Astrocyte (in vitro differentiated cells and primary cell): ENCODE measurements at regions not wholly inside any gene's neighbourhood (a gene's known extent, or its start where the extent isn't known, plus 50 kb on each side); places are given as distances from the start of the nearest gene placed in this dataset.

ENCODE experiments used
- DNase-seq: peaks from one replicate; pipeline ENCODE4 v3.0.0-alpha.2; 2010; ENCODE audit warnings: low read depth
- FAIRE-seq: peaks from 2 replicates; lab custom pipeline; 2011; peaks lifted over from hg19 to GRCh38; lab: Jason Lieb, UNC
- H2AFZ ChIP-seq: 2 replicates; pipeline ENCODE4 v1.6.0; 2012; ENCODE audit warnings: low read depth, low read length, inconsistent platforms
- H3K27ac ChIP-seq: 2 replicates; pipeline ENCODE4 v1.5.1; 2011; ENCODE audit warnings: low read depth, low read length, inconsistent platforms
- H3K27me3 ChIP-seq: 2 replicates; pipeline ENCODE4 v1.6.0; 2011; ENCODE audit warnings: low read length, inconsistent platforms; ENCODE audit not compliant: insufficient read depth
- H3K36me3 ChIP-seq: 2 replicates; pipeline ENCODE4 v1.5.1; 2011; ENCODE audit warnings: low read length, inconsistent platforms; ENCODE audit not compliant: insufficient read depth
- H3K4me1 ChIP-seq: 2 replicates; pipeline ENCODE4 v1.5.1; 2011; ENCODE audit warnings: low read length, inconsistent platforms; ENCODE audit not compliant: insufficient read depth
- H3K4me2 ChIP-seq: 2 replicates; pipeline ENCODE4 v1.6.0; 2012; ENCODE audit warnings: low read length, inconsistent platforms
- H3K4me3 ChIP-seq: 2 replicates; pipeline ENCODE4 v1.5.1; 2011; ENCODE audit warnings: low read depth, mild to moderate bottlenecking, low read length, inconsistent platforms; ENCODE audit not compliant: insufficient read depth
- H3K79me2 ChIP-seq: 2 replicates; pipeline ENCODE4 v1.6.0; 2012; ENCODE audit warnings: mild to moderate bottlenecking, low read length, inconsistent platforms; ENCODE audit not compliant: insufficient read depth
- H3K9ac ChIP-seq: 2 replicates; pipeline ENCODE4 v1.6.0; 2012; ENCODE audit warnings: mild to moderate bottlenecking, low read length, inconsistent platforms
- H3K9me3 ChIP-seq: 2 replicates; pipeline ENCODE4 v1.5.1; 2012; ENCODE audit warnings: low read depth, mild to moderate bottlenecking, low read length, inconsistent platforms; ENCODE audit not compliant: insufficient read depth
- H4K20me1 ChIP-seq: 2 replicates; pipeline ENCODE4 v1.6.0; 2012; ENCODE audit warnings: low read length, inconsistent platforms; ENCODE audit not compliant: insufficient read depth
- H3K27ac Mint-ChIP-seq: one replicate; pipeline ENCODE4 v1.8.0; 2021; ENCODE audit warnings: mild to moderate bottlenecking, mixed read lengths; ENCODE audit not compliant: unreplicated experiment
- H3K27me3 Mint-ChIP-seq: one replicate; pipeline ENCODE4 v1.8.0; 2021; ENCODE audit warnings: low read depth, mixed read lengths; ENCODE audit not compliant: unreplicated experiment
- H3K36me3 Mint-ChIP-seq: one replicate; pipeline ENCODE4 v1.8.0; 2021; ENCODE audit warnings: low read depth, mixed read lengths; ENCODE audit not compliant: unreplicated experiment
- H3K4me1 Mint-ChIP-seq: one replicate; pipeline ENCODE4 v1.8.0; 2021; ENCODE audit warnings: low read depth, mixed read lengths; ENCODE audit not compliant: unreplicated experiment
- H3K4me3 Mint-ChIP-seq: one replicate; pipeline ENCODE4 v1.8.0; 2021; ENCODE audit warnings: mild to moderate bottlenecking, moderate library complexity, mixed read lengths; ENCODE audit not compliant: unreplicated experiment
- H3K9me3 Mint-ChIP-seq: one replicate; pipeline ENCODE4 v1.8.0; 2021; ENCODE audit warnings: mild to moderate bottlenecking, mixed read lengths; ENCODE audit not compliant: unreplicated experiment
- EZH2 ChIP-seq: IDR thresholded peaks from 2 replicates; pipeline ENCODE4 v1.6.1; 2012; ENCODE audit warnings: mild to moderate bottlenecking, low read length, inconsistent platforms; ENCODE audit not compliant: insufficient read depth
- TF ChIP-seq, protein P1 (sequence below): IDR thresholded peaks from 2 replicates; pipeline ENCODE4 v1.5.1; 2011; ENCODE audit warnings: low read depth, mild to moderate bottlenecking, inconsistent platforms, low read length, moderate library complexity; ENCODE audit not compliant: insufficient read depth

DNA sequence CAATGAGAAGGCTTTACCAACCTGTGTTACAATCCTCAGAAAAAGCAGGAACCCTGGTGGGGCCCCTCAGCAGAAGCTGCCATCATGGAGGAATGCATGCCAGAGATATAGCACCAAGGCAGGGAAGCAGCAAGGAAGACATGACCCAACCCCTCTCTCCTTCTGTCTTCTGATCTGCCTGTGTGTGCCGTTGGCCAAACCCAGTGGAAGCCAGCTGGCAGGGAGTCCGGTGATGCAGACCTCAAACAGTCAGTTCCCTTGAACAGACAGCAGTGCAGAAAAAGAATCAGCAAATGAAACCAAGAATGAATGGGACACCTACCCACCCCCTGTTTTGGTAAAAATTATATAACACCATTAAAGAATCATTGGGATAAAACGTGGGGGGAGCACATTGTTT is 234.2 kb downstream of the ZNF608 start:
- TF ChIP-seq, protein P1, sequence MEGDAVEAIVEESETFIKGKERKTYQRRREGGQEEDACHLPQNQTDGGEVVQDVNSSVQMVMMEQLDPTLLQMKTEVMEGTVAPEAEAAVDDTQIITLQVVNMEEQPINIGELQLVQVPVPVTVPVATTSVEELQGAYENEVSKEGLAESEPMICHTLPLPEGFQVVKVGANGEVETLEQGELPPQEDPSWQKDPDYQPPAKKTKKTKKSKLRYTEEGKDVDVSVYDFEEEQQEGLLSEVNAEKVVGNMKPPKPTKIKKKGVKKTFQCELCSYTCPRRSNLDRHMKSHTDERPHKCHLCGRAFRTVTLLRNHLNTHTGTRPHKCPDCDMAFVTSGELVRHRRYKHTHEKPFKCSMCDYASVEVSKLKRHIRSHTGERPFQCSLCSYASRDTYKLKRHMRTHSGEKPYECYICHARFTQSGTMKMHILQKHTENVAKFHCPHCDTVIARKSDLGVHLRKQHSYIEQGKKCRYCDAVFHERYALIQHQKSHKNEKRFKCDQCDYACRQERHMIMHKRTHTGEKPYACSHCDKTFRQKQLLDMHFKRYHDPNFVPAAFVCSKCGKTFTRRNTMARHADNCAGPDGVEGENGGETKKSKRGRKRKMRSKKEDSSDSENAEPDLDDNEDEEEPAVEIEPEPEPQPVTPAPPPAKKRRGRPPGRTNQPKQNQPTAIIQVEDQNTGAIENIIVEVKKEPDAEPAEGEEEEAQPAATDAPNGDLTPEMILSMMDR: no peak
- no peak for TF ChIP-seq EZH2
- no peaks in the 10 kb centered on the region for H3K4me1 ChIP-seq
- Mint-ChIP-seq H3K4me1 (no peaks in the 10 kb centered on the region), H3K27ac (no peak overlapping the region), H3K4me3 (no peak overlapping the region), H3K9me3 (no peaks in the 10 kb centered on the region), H3K36me3 (no peaks in the 10 kb centered on the region), H3K27me3 (no peaks in the 10 kb centered on the region)
- no peaks in the 10 kb centered on the region for H4K20me1 ChIP-seq
- no peaks in the 10 kb centered on the region for H3K9me3 ChIP-seq
- no peak overlapping the region for H2AFZ ChIP-seq
- H3K4me3 ChIP-seq: no peak overlapping the region
- no peaks in the 10 kb centered on the region for H3K27me3 ChIP-seq
- H3K27ac ChIP-seq: no peak overlapping the region
- no peak for FAIRE-seq
- H3K79me2 ChIP-seq: no peaks in the 10 kb centered on the region
- no peak overlapping the region for H3K4me2 ChIP-seq
- H3K9ac ChIP-seq: no peak overlapping the region
- H3K36me3 ChIP-seq: no peaks in the 10 kb centered on the region
- DNase-seq: peak; percentile 42

DNA sequence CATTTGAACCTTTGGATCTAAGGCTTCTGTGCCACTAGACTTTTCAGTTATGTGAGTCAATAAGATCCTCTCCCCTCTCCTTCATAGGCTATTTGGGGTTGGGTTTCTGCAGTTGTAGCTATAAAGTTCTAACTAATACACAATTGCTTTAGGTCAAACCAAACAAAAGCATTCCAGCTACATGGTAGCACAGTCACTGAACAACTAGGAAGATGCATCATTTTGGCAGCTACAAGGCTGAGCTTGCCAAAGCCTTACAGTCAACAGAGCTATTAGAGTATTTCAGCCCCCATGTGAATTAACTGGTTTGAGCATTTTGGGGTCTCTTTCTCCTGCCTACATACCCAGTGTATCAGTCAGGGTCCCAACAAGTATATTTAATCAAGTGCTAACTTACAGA is 234.6 kb downstream of the ZNF608 start:
- no peaks in the 10 kb centered on the region for H3K79me2 ChIP-seq
- Mint-ChIP-seq H3K27me3 (no peaks in the 10 kb centered on the region), H3K4me1 (no peaks in the 10 kb centered on the region), H3K9me3 (no peaks in the 10 kb centered on the region), H3K4me3 (no peak overlapping the region), H3K27ac (no peak overlapping the region), H3K36me3 (no peaks in the 10 kb centered on the region)
- FAIRE-seq (no peak), DNase-seq (peak; percentile 67)
- no peak overlapping the region for H3K4me2 ChIP-seq
- no peak for TF ChIP-seq EZH2
- TF ChIP-seq, protein P1: no peak
- H3K4me1 ChIP-seq: no peaks in the 10 kb centered on the region
- no peak overlapping the region for H3K27ac ChIP-seq
- no peak overlapping the region for H2AFZ ChIP-seq
- H3K9me3 ChIP-seq: no peaks in the 10 kb centered on the region
- no peaks in the 10 kb centered on the region for H3K27me3 ChIP-seq
- no peaks in the 10 kb centered on the region for H3K36me3 ChIP-seq
- H4K20me1 ChIP-seq: no peaks in the 10 kb centered on the region
- no peak overlapping the region for H3K9ac ChIP-seq
- no peak overlapping the region for H3K4me3 ChIP-seq

DNA sequence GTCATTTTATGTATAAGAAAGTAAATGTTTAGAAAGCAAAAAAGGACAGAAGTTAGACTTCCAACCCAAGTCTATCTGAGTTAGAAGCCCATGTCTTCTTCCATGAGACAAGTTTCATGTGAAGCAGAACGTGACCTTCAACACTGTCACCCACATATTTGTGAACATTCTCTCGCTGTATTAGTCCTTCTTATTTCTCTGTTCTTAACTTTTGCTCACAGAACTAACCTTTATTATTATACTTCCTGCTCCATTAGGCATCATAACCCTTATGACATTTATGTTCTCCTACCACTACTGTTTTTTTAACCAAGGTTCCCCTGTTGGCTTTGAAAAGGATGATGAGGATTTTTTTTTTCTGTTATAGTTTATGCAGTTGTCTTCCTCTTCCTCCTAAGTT is 238.8 kb downstream of the ZNF608 start:
- Histone ChIP-seq H3K27ac (no peak overlapping the region), H3K4me3 (no peak overlapping the region), H3K27me3 (no peaks in the 10 kb centered on the region), H3K36me3 (no peaks in the 10 kb centered on the region), H3K9ac (no peak overlapping the region), H3K4me2 (no peak overlapping the region), H3K9me3 (no peaks in the 10 kb centered on the region), H3K79me2 (no peaks in the 10 kb centered on the region), H4K20me1 (no peaks in the 10 kb centered on the region), H2AFZ (no peak overlapping the region), H3K4me1 (no peaks in the 10 kb centered on the region)
- no peak for FAIRE-seq
- Mint-ChIP-seq H3K27me3 (no peaks in the 10 kb centered on the region), H3K27ac (no peak overlapping the region), H3K4me3 (no peak overlapping the region), H3K4me1 (peaks cover 12% of the 10 kb centered on the region), H3K9me3 (no peaks in the 10 kb centered on the region), H3K36me3 (no peaks in the 10 kb centered on the region)
- no peak for DNase-seq
- TF ChIP-seq, protein P1: no peak
- TF ChIP-seq EZH2: no peak
